ENCODE measurements at regions not wholly inside any gene's neighbourhood (a gene's known extent, or its start where the extent isn't known, plus 50 kb on each side); places are given as distances from the start of the nearest gene placed in this dataset.
A peak's percentile ranks its signal among the peaks of the same experiment; 100 is the strongest.

- Mint-ChIP-seq H3K36me3 (ENCODE audit: low read depth) (peaks cover 26% of the 10 kb centered on the region), H3K27ac (peak overlapping the region; percentile 99), H3K27me3 (ENCODE audit: low read depth) (no peaks in the 10 kb centered on the region), H3K4me1 (ENCODE audit: low read depth) (peaks cover 80% of the 10 kb centered on the region), H3K4me3 (peak overlapping the region; percentile 67), H3K9me3 (ENCODE audit: insufficient read depth) (peaks cover 4% of the 10 kb centered on the region)
- ChIA-PET POLR2A (interaction anchor here (0.7 to 3.2 kb wide), 8 partner anchors 8 to 89 kb away, joined by 3 to 19 read pairs (median 3); no protein-coding TSS in a partner anchor), CTCF (interaction anchor here (1.0 to 1.4 kb wide), 4 partner anchors 8 to 89 kb away, joined by 3 to 8 read pairs (median 3); no protein-coding TSS in a partner anchor)
- peak; percentile 97 for ATAC-seq
- DNase-seq, result peak; percentile 92
Observed at GRCh38 chr9:124202447-124202971, 55.2 kb upstream of the NEK6 start.

DNA sequence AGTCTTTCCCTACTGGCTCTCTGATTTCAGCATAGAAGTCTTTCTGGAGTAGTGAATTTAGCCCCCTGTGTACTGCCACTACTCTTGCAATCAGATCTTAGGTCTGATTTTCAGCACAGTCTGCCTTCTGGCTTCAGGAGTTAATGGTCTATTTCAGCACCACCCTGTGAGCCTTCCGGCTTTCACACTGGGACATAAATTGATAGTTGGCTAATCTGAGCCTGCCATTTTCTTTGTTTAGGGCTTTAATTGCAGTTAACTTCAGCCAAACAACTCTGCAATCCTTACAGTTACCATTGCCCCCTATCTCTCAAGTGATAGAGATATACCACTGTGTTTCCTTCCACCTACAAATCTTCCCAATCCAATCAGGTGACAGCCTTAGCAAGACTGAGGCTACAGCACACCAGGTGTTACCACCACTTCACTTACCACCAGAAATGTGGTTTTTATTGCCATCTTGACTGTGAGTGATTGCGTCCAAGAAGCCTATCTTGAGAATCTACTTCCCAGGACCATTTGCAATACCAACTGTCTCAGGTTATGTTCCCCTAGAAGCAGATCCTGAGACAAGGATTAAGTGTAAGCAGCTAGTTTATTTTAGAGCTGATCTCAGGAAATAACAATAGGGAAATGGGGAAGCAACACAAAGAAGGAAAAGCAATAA, 51.9 kb upstream of the NEK6 start:
- H3K4me3 Mint-ChIP-seq, result no peak overlapping the region
- peaks cover 87% of the 10 kb centered on the region for H3K4me1 Mint-ChIP-seq (ENCODE audit: low read depth)
- ChIA-PET POLR2A (interaction anchor here (1.0 kb wide), 1 partner anchor 11 kb away, joined by 3 read pairs; no protein-coding TSS in a partner anchor), CTCF (no interaction called here)
- peak overlapping the region; percentile 21 for H3K27ac Mint-ChIP-seq
- ATAC-seq, result no peak
- DNase-seq, result no peak
- H3K27me3 Mint-ChIP-seq (ENCODE audit: low read depth), result no peaks in the 10 kb centered on the region
- H3K9me3 Mint-ChIP-seq (ENCODE audit: insufficient read depth), result peaks cover 4% of the 10 kb centered on the region
- peaks cover 21% of the 10 kb centered on the region for H3K36me3 Mint-ChIP-seq (ENCODE audit: low read depth)

DNA sequence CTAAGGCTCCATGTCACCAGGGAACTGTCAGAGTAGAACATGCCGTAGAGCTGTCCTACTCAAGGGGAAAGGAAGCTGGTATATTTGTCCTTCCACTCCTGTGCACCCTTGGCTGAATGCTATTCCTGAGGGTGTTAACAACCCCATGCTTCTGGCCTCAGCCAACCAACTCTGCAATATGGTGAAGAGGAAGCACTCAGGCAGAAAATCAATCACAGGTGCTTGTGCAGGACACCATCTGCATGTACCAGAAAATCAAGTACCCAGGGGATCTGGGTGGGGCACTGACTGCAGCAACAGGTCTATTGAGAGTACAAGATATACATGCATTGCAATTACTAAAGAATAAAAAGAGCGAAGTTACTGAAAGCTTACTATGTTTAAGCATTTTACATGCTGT, 51.4 kb upstream of the NEK6 start:
- Mint-ChIP-seq H3K27ac (peak overlapping the region; percentile 21), H3K4me3 (no peak overlapping the region), H3K27me3 (ENCODE audit: low read depth) (no peaks in the 10 kb centered on the region), H3K9me3 (ENCODE audit: insufficient read depth) (peaks cover 4% of the 10 kb centered on the region), H3K4me1 (ENCODE audit: low read depth) (peaks cover 86% of the 10 kb centered on the region), H3K36me3 (ENCODE audit: low read depth) (peaks cover 21% of the 10 kb centered on the region)
- ChIA-PET POLR2A (interaction anchor here (1.0 kb wide), 1 partner anchor 10 kb away, joined by 3 read pairs; no protein-coding TSS in a partner anchor), CTCF (no interaction called here)
- ATAC-seq (no peak), DNase-seq (no peak)

Measured in activated CD8-positive, alpha-beta T cell treated with anti-CD3 and anti-CD28 coated beads, Interleukin-2, amount 10 ng/mL, durations not matched to agents 7 days and 5 days (primary cell).